ENCODE measurements at regions not wholly inside any gene's neighbourhood (a gene's known extent, or its start where the extent isn't known, plus 50 kb on each side); places are given as distances from the start of the nearest gene placed in this dataset.
"Not testable (repeated sequence)": the region's sequence is repeated elsewhere in the genome, so short reads cannot be mapped to it uniquely, and the experiment has no call there.

- no peak for DNase-seq
Observed at GRCh38 chr13:44312834-44313551, 60.6 kb upstream of the SERP2 start.

- no peak for DNase-seq
Observed at GRCh38 chr13:44313674-44314073, 60.0 kb upstream of the SERP2 start.

- not testable (repeated sequence) for DNase-seq
Observed at GRCh38 chr13:44314160-44314559, 59.5 kb upstream of the SERP2 start.

- no peak for DNase-seq
Observed at GRCh38 chr13:44317752-44318151, 55.9 kb upstream of the SERP2 start.

- no peak for DNase-seq
Observed at GRCh38 chr13:44318161-44318560, 55.5 kb upstream of the SERP2 start.

GRCh38 chr13:44320611-44321010 lies 53.0 kb upstream of the SERP2 start:
- DNase-seq: no peak

- no peak for DNase-seq
Observed at GRCh38 chr13:44321961-44322360, 51.7 kb upstream of the SERP2 start.

GRCh38 chr13:44322928-44323327 lies 50.7 kb upstream of the SERP2 start:
- no peak for DNase-seq

- DNase-seq: no peak
Observed at GRCh38 chr13:44323754-44324153, 49.9 kb upstream of the SERP2 start.

Data from CD4-positive, alpha-beta T cell treated with Interleukin-17A for 1 hour (primary cell).